ENCODE measurements at regions not wholly inside any gene's neighbourhood (a gene's known extent, or its start where the extent isn't known, plus 50 kb on each side); places are given as distances from the start of the nearest gene placed in this dataset.

- DNase-seq: no peak
Measured at GRCh38 chr18:11204020-11204419, 54.7 kb upstream of the PIEZO2 start.

- no peak for DNase-seq
Measured at GRCh38 chr18:11199477-11199876, 50.1 kb upstream of the PIEZO2 start.
